ENCODE measurements at regions not wholly inside any gene's neighbourhood (a gene's known extent, or its start where the extent isn't known, plus 50 kb on each side); places are given as distances from the start of the nearest gene placed in this dataset.
A peak's percentile ranks its signal among the peaks of the same experiment; 100 is the strongest.

DNA sequence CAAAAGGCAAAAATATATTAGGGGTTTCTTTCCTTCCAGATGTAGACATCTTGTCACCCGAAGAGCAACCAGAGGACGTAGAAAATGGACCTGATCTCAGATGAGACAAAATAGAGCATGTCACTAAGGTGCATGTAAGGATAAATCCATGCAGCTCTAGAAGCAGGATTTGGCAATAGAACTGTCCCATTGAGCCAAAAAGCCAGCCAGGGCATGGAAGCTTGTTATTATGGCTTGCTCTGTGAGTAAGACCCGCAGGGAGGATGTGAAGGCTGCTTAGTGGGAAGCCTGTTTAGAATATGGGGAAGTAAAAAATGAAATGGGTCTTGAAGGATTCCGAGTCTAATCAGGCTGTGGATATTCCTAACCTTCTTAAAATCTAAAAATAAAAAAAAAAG, 165.6 kb upstream of the MPDZ start:
- H3K27me3 ChIP-seq (replicated peaks; ENCODE audit: insufficient read depth), result peaks cover 94% of the 10 kb centered on the region
- no peak overlapping the region for H3K4me3 ChIP-seq
- H3K9me2 ChIP-seq (ENCODE audit: insufficient read depth), result no peaks in the 10 kb centered on the region
- no peaks in the 10 kb centered on the region for H3F3A ChIP-seq (ENCODE audit: insufficient read depth)
- WGBS, 2 experiments (ENCODE audit: low coverage in 1 of 2, low lambda C conversion rate in 2 of 2, missing lambda C conversion rate in 2 of 2), result 44 to 51% methylated on average over 4 of the region's 4 CpGs
- no peak for DNase-seq
- H4K20me1 ChIP-seq (ENCODE audit: insufficient read depth), result no peaks in the 10 kb centered on the region
- no peaks in the 10 kb centered on the region for H3K4me1 ChIP-seq (ENCODE audit: insufficient read depth)
- H3K4me2 ChIP-seq (ENCODE audit: unreplicated experiment), result no peak overlapping the region
- H3K27ac ChIP-seq, result no peak overlapping the region
- H3K79me2 ChIP-seq (ENCODE audit: insufficient read depth), result no peaks in the 10 kb centered on the region
- in situ Hi-C loops (cut with MboI), result loop anchor here (10.0 kb wide), 1 partner anchor 990 kb away; no protein-coding TSS in a partner anchor
- H3K9me3 ChIP-seq (ENCODE audit: low read depth), result no peaks in the 10 kb centered on the region
- no peak overlapping the region for H2AFZ ChIP-seq
- TF ChIP-seq EZH2phosphoT487 (IDR thresholded peaks at IDR 0.05; ENCODE audit: insufficient read depth, low read depth) (no peak), EZH2 (IDR thresholded peaks at IDR 0.05; ENCODE audit: insufficient read depth, poor library complexity, severe bottlenecking) (no peak)
- H3K36me3 ChIP-seq (ENCODE audit: low read depth), result no peaks in the 10 kb centered on the region
- H3K9ac ChIP-seq, result no peak overlapping the region

DNA sequence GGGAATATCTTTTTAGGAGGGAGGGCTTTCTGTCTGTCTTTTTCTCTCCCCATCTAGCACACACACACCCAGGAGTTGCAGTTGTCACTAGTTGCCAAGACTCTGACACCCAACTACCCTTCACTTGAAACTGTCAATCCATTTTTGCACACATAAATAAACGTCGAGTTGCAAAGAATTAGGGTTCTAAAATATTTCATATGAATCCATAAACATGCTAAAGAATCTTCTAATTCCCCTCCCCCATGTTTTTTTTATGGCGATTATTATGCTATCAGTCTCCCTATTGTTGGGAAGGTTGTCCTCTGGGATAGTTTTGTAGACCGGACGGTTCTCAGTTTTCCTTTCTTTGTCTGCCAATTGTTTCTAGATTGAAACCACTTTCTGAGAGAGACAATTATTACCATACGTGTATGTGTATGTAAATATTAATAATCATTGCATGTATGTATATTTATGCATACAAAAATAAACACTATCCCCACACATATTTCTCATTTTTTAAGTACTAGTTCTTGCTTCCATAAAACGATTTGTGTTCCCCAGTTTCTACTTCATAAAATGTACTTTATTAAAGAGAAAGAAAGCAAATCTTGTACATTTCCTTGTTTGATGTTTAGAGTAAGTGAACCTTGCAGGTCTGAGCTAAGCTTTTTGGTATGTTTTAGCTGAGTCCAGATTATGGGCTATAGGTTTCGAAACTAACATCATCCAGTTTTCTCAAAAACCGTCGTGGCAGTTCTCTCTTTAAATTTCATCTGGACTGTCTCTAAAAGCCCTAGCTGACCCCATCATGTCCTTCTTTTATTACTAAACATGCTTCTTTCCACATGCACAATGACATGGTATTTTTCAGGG, 165.0 kb upstream of the MPDZ start:
- TF ChIP-seq EZH2 (IDR thresholded peaks at IDR 0.05; ENCODE audit: insufficient read depth, poor library complexity, severe bottlenecking) (no peak), EZH2phosphoT487 (IDR thresholded peaks at IDR 0.05; ENCODE audit: insufficient read depth, low read depth) (no peak)
- no peaks in the 10 kb centered on the region for H3K9me3 ChIP-seq (ENCODE audit: low read depth)
- H3K9me2 ChIP-seq (ENCODE audit: insufficient read depth), result no peaks in the 10 kb centered on the region
- H3K27me3 ChIP-seq (replicated peaks; ENCODE audit: insufficient read depth), result peaks cover 94% of the 10 kb centered on the region
- H4K20me1 ChIP-seq (ENCODE audit: insufficient read depth), result no peaks in the 10 kb centered on the region
- no peak for DNase-seq
- H3K4me2 ChIP-seq (ENCODE audit: unreplicated experiment), result no peak overlapping the region
- H3K4me1 ChIP-seq (ENCODE audit: insufficient read depth), result no peaks in the 10 kb centered on the region
- no peak overlapping the region for H3K9ac ChIP-seq
- no peaks in the 10 kb centered on the region for H3K36me3 ChIP-seq (ENCODE audit: low read depth)
- H2AFZ ChIP-seq, result no peak overlapping the region
- no peaks in the 10 kb centered on the region for H3K79me2 ChIP-seq (ENCODE audit: insufficient read depth)
- no peak overlapping the region for H3K27ac ChIP-seq
- 26 to 28% methylated on average over 10 of the region's 10 CpGs for WGBS, 2 experiments (ENCODE audit: low coverage in 1 of 2, low lambda C conversion rate in 2 of 2, missing lambda C conversion rate in 2 of 2)
- no peak overlapping the region for H3K4me3 ChIP-seq
- in situ Hi-C loops (cut with MboI), result loop anchor here (10.0 kb wide), 1 partner anchor 990 kb away; no protein-coding TSS in a partner anchor
- H3F3A ChIP-seq (ENCODE audit: insufficient read depth), result no peaks in the 10 kb centered on the region

GRCh38 chr9:13443346-13444244, 164.1 kb upstream of the MPDZ start:
- no peaks in the 10 kb centered on the region for H3K79me2 ChIP-seq (ENCODE audit: insufficient read depth)
- in situ Hi-C loops (cut with MboI), result loop anchor here (10.0 kb wide), 1 partner anchor 991 kb away; no protein-coding TSS in a partner anchor
- H2AFZ ChIP-seq, result no peak overlapping the region
- no peak overlapping the region for H3K4me3 ChIP-seq
- peak; percentile 24 for DNase-seq
- no peak overlapping the region for H3K9ac ChIP-seq
- no peaks in the 10 kb centered on the region for H4K20me1 ChIP-seq (ENCODE audit: insufficient read depth)
- H3K36me3 ChIP-seq (ENCODE audit: low read depth), result no peaks in the 10 kb centered on the region
- H3K9me2 ChIP-seq (ENCODE audit: insufficient read depth), result no peaks in the 10 kb centered on the region
- H3K9me3 ChIP-seq (ENCODE audit: low read depth), result no peaks in the 10 kb centered on the region
- no peak overlapping the region for H3K4me2 ChIP-seq (ENCODE audit: unreplicated experiment)
- TF ChIP-seq EZH2 (IDR thresholded peaks at IDR 0.05; ENCODE audit: insufficient read depth, poor library complexity, severe bottlenecking) (no peak), EZH2phosphoT487 (IDR thresholded peaks at IDR 0.05; ENCODE audit: insufficient read depth, low read depth) (no peak)
- no peaks in the 10 kb centered on the region for H3F3A ChIP-seq (ENCODE audit: insufficient read depth)
- peaks cover 91% of the 10 kb centered on the region for H3K27me3 ChIP-seq (replicated peaks; ENCODE audit: insufficient read depth)
- 5 to 9% methylated on average over 18 of the region's 18 CpGs for WGBS, 2 experiments (ENCODE audit: low coverage in 1 of 2, low lambda C conversion rate in 2 of 2, missing lambda C conversion rate in 2 of 2)
- H3K27ac ChIP-seq, result no peak overlapping the region
- no peaks in the 10 kb centered on the region for H3K4me1 ChIP-seq (ENCODE audit: insufficient read depth)

- no peaks in the 10 kb centered on the region for H4K20me1 ChIP-seq (ENCODE audit: insufficient read depth)
- H3K4me2 ChIP-seq (ENCODE audit: unreplicated experiment), result no peak overlapping the region
- no peaks in the 10 kb centered on the region for H3K4me1 ChIP-seq (ENCODE audit: insufficient read depth)
- H3K9me3 ChIP-seq (ENCODE audit: low read depth), result no peaks in the 10 kb centered on the region
- DNase-seq, result no peak
- no peaks in the 10 kb centered on the region for H3K79me2 ChIP-seq (ENCODE audit: insufficient read depth)
- no peak overlapping the region for H3K4me3 ChIP-seq
- WGBS, 2 experiments (ENCODE audit: low coverage in 1 of 2, low lambda C conversion rate in 2 of 2, missing lambda C conversion rate in 2 of 2), result 41 to 42% methylated on average over 3 of the region's 3 CpGs
- no peaks in the 10 kb centered on the region for H3K9me2 ChIP-seq (ENCODE audit: insufficient read depth)
- in situ Hi-C loops (cut with MboI), result loop anchor here (10.0 kb wide), 1 partner anchor 995 kb away; no protein-coding TSS in a partner anchor
- TF ChIP-seq EZH2 (IDR thresholded peaks at IDR 0.05; ENCODE audit: insufficient read depth, poor library complexity, severe bottlenecking) (no peak), EZH2phosphoT487 (IDR thresholded peaks at IDR 0.05; ENCODE audit: insufficient read depth, low read depth) (no peak)
- no peak overlapping the region for H3K9ac ChIP-seq
- no peak overlapping the region for H3K27ac ChIP-seq
- no peaks in the 10 kb centered on the region for H3F3A ChIP-seq (ENCODE audit: insufficient read depth)
- no peak overlapping the region for H2AFZ ChIP-seq
- H3K36me3 ChIP-seq (ENCODE audit: low read depth), result no peaks in the 10 kb centered on the region
- H3K27me3 ChIP-seq (replicated peaks; ENCODE audit: insufficient read depth), result peaks cover 72% of the 10 kb centered on the region
Measured at GRCh38 chr9:13439685-13440476, 160.4 kb upstream of the MPDZ start.

Data from GM23248 (cell line).